GM12878 (cell line): ENCODE measurements at regions not wholly inside any gene's neighbourhood (a gene's known extent, or its start where the extent isn't known, plus 50 kb on each side); places are given as distances from the start of the nearest gene placed in this dataset.

Experiments used
- ATAC-seq: fragments of 200-7000 bp; cut with Tn5 transposase; 3 replicates; pipeline ENCODE4 v1.9.1; 2020; ENCODE audit warnings: mild to moderate bottlenecking, moderate library complexity
- BruUV-seq: library from RNA; stranded (reverse); fragments of 400-500 nt; replicated peaks from 2 replicates; lab custom pipeline; 2021; lab: Mats Ljungman, UMichigan
- CTCF ChIA-PET: fragments of 300-600 bp; sonication (Branson Sonifier 250); formaldehyde crosslinking; extraction: SDS; loops from one replicate; lab custom pipeline; 2021; ENCODE audit warnings: inconsistent platforms; lab: Yijun Ruan, JAX
- POLR2A ChIA-PET: fragments of 350-600 bp; formaldehyde crosslinking; extraction: SDS; loops from one replicate; lab custom pipeline; 2021; ENCODE audit warnings: inconsistent platforms; lab: Charles Lee
- RAD21 ChIA-PET: fragments of 300-600 bp; sonication (Branson Sonifier 250); formaldehyde crosslinking; loops from one replicate; lab custom pipeline; 2023; ENCODE audit warnings: antibody characterized with exemption; ENCODE audit not compliant: unreplicated experiment; lab: Charles Lee
- SMC1A ChIA-PET: fragments of 300-600 bp; sonication (Branson Sonifier 250); formaldehyde crosslinking; loops from one replicate; lab custom pipeline; 2023; ENCODE audit not compliant: unreplicated experiment, uncharacterized antibody; lab: Charles Lee
- DNase-seq: peaks from one replicate; pipeline ENCODE4 v3.0.0-alpha.2; 2011; ENCODE audit warnings: low read depth, low spot score
- FAIRE-seq: peaks from 3 replicates; lab custom pipeline; 2011; peaks lifted over from hg19 to GRCh38; lab: Jason Lieb, UNC
- H2AFZ ChIP-seq: 2 replicates; pipeline ENCODE4 v1.6.0; 2011; ENCODE audit warnings: low read depth, low read length, control low read depth; ENCODE audit not compliant: control insufficient read depth
- H3K27ac ChIP-seq: 2 replicates; pipeline ENCODE4 v1.5.1; 2011; ENCODE audit warnings: control low read depth; ENCODE audit not compliant: control insufficient read depth, insufficient read depth
- H3K27me3 ChIP-seq, 2 experiments: replicated peaks in 1 of 2; 2 replicates each; pipeline versions ENCODE4 v1.6.0 to v1.6.1; 2011; ENCODE audit warnings: low read length in 1 of 2; ENCODE audit not compliant: control insufficient read depth in 2 of 2, insufficient read depth in 2 of 2
- H3K36me3 ChIP-seq, 2 experiments: 2 replicates each; pipeline ENCODE4 v1.5.1; 2011; ENCODE audit warnings: low read length in 1 of 2; ENCODE audit not compliant: control insufficient read depth in 2 of 2, insufficient read depth in 2 of 2
- H3K4me1 ChIP-seq: 2 replicates; pipeline ENCODE4 v1.6.1; 2011; ENCODE audit warnings: mild to moderate bottlenecking, low read length, moderate library complexity, mixed read lengths; ENCODE audit not compliant: control insufficient read depth, insufficient read depth
- H3K4me2 ChIP-seq: 2 replicates; pipeline ENCODE4 v1.6.0; 2011; ENCODE audit warnings: control low read depth; ENCODE audit not compliant: control insufficient read depth, insufficient read depth
- H3K4me3 ChIP-seq: fragments of 200-600 bp; sonication (generic); 2 replicates; pipeline ENCODE4 v1.5.1; 2016
- H3K79me2 ChIP-seq: 2 replicates; pipeline ENCODE4 v1.6.0; 2011; ENCODE audit warnings: low read length; ENCODE audit not compliant: control insufficient read depth, insufficient read depth
- H3K9ac ChIP-seq: 2 replicates; pipeline ENCODE4 v1.8.0; 2011; ENCODE audit warnings: low read length, control low read depth, mixed read lengths; ENCODE audit not compliant: control insufficient read depth, insufficient read depth
- H3K9me3 ChIP-seq: replicated peaks from 3 replicates; pipeline ENCODE4 v1.5.1; 2011; ENCODE audit warnings: mild to moderate bottlenecking, low read length; ENCODE audit not compliant: control insufficient read depth, insufficient read depth
- H4K20me1 ChIP-seq: 2 replicates; pipeline ENCODE4 v1.6.0; 2011; ENCODE audit not compliant: control insufficient read depth, insufficient read depth
- CEBPB ChIP-seq, 2 experiments: fragments of 150-350 bp in 1 of 2; IDR thresholded peaks; 2 replicates each; pipeline ENCODE4 v1.6.1; 2012 to 2014; ENCODE audit warnings: low read depth in 2 of 2, low read length in 2 of 2, borderline replicate concordance in 1 of 2, inconsistent platforms in 1 of 2
- CHD1 ChIP-seq: IDR thresholded peaks from 2 replicates; pipeline ENCODE4 v1.6.1; 2012; ENCODE audit warnings: low read depth, low read length, improper control_type of control experiment
- CUX1 ChIP-seq: IDR thresholded peaks from 2 replicates; pipeline ENCODE4 v1.6.1; 2012; ENCODE audit warnings: improper control_type of control experiment, low read depth, low read length; ENCODE audit not compliant: insufficient replicate concordance
- ETV6 ChIP-seq, 2 experiments: fragments of 450-650 bp in 1 of 2; IDR thresholded peaks in 1 of 2; conservative IDR thresholded peaks in 1 of 2; 2 replicates each; pipeline ENCODE4 v1.6.1; 2014; ENCODE audit warnings: antibody characterized with exemption in 1 of 2, borderline replicate concordance in 1 of 2, low read depth in 1 of 2, mild to moderate bottlenecking in 1 of 2, moderate library complexity in 1 of 2
- KAT2A ChIP-seq: conservative IDR thresholded peaks from 2 replicates; pipeline ENCODE4 v1.6.1; 2011; ENCODE audit warnings: low read depth, low read length; ENCODE audit not compliant: control insufficient read depth
- MXI1 ChIP-seq: fragments of 150-350 bp; IDR thresholded peaks from 2 replicates; pipeline ENCODE4 v1.6.1; 2011; ENCODE audit warnings: low read depth, mild to moderate bottlenecking, inconsistent platforms, low read length, improper control_type of control experiment
- NR2C2 ChIP-seq: IDR thresholded peaks from 2 replicates; pipeline ENCODE4 v1.6.1; 2011; ENCODE audit warnings: borderline replicate concordance, low read depth; ENCODE audit not compliant: control insufficient read depth, insufficient read length
- RFX5 ChIP-seq: IDR thresholded peaks from 2 replicates; pipeline ENCODE4 v1.6.1; 2011; ENCODE audit warnings: low read depth, low read length, improper control_type of control experiment
- SMARCA5 ChIP-seq: fragments of 450-650 bp; IDR thresholded peaks from 2 replicates; pipeline ENCODE4 v1.6.1; 2017; ENCODE audit warnings: mild to moderate bottlenecking
- SREBF2 ChIP-seq: IDR thresholded peaks from 2 replicates; pipeline ENCODE4 v1.6.1; 2012; ENCODE audit warnings: mild to moderate bottlenecking, low read length
- TBL1XR1 ChIP-seq: IDR thresholded peaks from 2 replicates; pipeline ENCODE4 v1.6.1; 2012; ENCODE audit warnings: low read depth, low read length, improper control_type of control experiment
- TCF7 ChIP-seq: IDR thresholded peaks from 2 replicates; pipeline ENCODE4 v1.6.1; 2014; ENCODE audit warnings: antibody characterized with exemption, borderline replicate concordance
- ZSCAN29 ChIP-seq: fragments of 450-650 bp; IDR thresholded peaks from 2 replicates; pipeline ENCODE4 v1.6.1; 2017; ENCODE audit warnings: mild to moderate bottlenecking, moderate library complexity
- whole genome bisulfite sequencing: methylation state at CpG from one replicate; pipeline ENCODE4 v1.1.6; 2016; ENCODE audit warnings: low lambda C conversion rate; ENCODE audit not compliant: insufficient replicate concordance, insufficient coverage; ENCODE audit errors: missing lambda C conversion rate; 5-methylcytosine and 5-hydroxymethylcytosine counted together
- in situ Hi-C: fragments of 300-500 bp; cut with MboI; formaldehyde crosslinking; loops from 9 replicates; pipeline ENCODE4 v1.14.3; 2018; ENCODE audit warnings: mixed read lengths
- intact Hi-C: fragments of 100-400 bp; cut with micrococcal nuclease; formaldehyde crosslinking; loops from one replicate; pipeline ENCODE4 v1.14.2; 2022; ENCODE audit not compliant: unreplicated experiment
- TF ChIP-seq, protein P1 (sequence below): fragments of 450-650 bp; IDR thresholded peaks from 2 replicates; pipeline ENCODE4 v1.6.1; 2017; ENCODE audit warnings: mild to moderate bottlenecking, low read depth, inconsistent platforms; ENCODE audit not compliant: poor library complexity, severe bottlenecking
- TF ChIP-seq, protein P2 (sequence below): fragments of 450-650 bp; formaldehyde crosslinking; IDR thresholded peaks from 2 replicates; pipeline ENCODE4 v1.4.0; 2022; ENCODE audit warnings: mild to moderate bottlenecking, moderate library complexity

DNA sequence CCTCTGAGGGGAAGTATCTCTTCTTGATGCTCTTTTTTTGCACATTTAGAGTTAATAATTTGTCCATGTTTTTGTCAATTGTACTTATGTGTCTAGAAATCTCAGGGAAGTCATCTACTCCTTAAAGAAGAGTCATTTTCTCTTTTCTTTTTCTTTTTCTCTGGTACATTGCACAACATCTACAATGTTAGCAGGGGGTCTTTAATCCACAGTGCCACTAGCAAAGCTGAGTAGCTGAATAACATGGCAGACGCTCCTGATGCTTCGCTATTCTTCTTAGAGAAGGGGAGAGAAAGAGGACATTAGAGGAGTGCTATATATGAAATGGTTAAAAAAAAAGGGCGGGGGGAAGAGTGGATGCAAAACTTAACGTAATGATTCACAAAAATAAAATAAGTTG, 399.6 kb upstream of the CWC22 start:
- Histone ChIP-seq H3K4me1 (no peaks in the 10 kb centered on the region), H3K27me3 (no peaks in the 10 kb centered on the region), H3K9ac (no peak overlapping the region), H2AFZ (no peak overlapping the region), H3K27ac (no peak overlapping the region), H3K4me3 (no peak overlapping the region), H3K36me3 (no peaks in the 10 kb centered on the region), H4K20me1 (no peaks in the 10 kb centered on the region), H3K4me2 (no peak overlapping the region), H3K79me2 (no peaks in the 10 kb centered on the region), H3K9me3 (no peaks in the 10 kb centered on the region)
- in situ Hi-C loops (no loop called here), intact Hi-C loops (no loop called here)
- BruUV-seq = no TSS peak
- DNase-seq = no peak
- no peak for ATAC-seq
- RAD21 ChIA-PET = no interaction called here
- FAIRE-seq = no peak
- SMC1A ChIA-PET = no interaction called here
- CTCF ChIA-PET = no interaction called here
- 48% methylated on average over 4 of the region's 4 CpGs for WGBS
- POLR2A ChIA-PET = interaction anchor here (1.5 kb wide), 1 partner anchor 39 kb away, joined by 3 read pairs; no protein-coding TSS in a partner anchor
- no peak for TF ChIP-seq CHD1
- no peak for TF ChIP-seq TBL1XR1
- TF ChIP-seq NR2C2 = no peak
- no peak for TF ChIP-seq RFX5
- no peak for TF ChIP-seq CEBPB (IDR thresholded peaks at IDR 0.05; ENCODE audit: borderline replicate concordance in 1 of 2, low read depth in 2 of 2, low read length in 2 of 2)
- no peak for TF ChIP-seq ETV6 (conservative IDR thresholded peaks at IDR 0.05 in 1 of 2, IDR thresholded peaks at IDR 0.05 in 1 of 2; ENCODE audit: borderline replicate concordance in 1 of 2, low read depth in 1 of 2)
- TF ChIP-seq, protein P1, sequence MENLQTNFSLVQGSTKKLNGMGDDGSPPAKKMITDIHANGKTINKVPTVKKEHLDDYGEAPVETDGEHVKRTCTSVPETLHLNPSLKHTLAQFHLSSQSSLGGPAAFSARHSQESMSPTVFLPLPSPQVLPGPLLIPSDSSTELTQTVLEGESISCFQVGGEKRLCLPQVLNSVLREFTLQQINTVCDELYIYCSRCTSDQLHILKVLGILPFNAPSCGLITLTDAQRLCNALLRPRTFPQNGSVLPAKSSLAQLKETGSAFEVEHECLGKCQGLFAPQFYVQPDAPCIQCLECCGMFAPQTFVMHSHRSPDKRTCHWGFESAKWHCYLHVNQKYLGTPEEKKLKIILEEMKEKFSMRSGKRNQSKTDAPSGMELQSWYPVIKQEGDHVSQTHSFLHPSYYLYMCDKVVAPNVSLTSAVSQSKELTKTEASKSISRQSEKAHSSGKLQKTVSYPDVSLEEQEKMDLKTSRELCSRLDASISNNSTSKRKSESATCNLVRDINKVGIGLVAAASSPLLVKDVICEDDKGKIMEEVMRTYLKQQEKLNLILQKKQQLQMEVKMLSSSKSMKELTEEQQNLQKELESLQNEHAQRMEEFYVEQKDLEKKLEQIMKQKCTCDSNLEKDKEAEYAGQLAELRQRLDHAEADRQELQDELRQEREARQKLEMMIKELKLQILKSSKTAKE = no peak
- no peak for TF ChIP-seq KAT2A
- TF ChIP-seq SMARCA5 = no peak
- no peak for TF ChIP-seq TCF7
- no peak for TF ChIP-seq SREBF2
- TF ChIP-seq, protein P2, sequence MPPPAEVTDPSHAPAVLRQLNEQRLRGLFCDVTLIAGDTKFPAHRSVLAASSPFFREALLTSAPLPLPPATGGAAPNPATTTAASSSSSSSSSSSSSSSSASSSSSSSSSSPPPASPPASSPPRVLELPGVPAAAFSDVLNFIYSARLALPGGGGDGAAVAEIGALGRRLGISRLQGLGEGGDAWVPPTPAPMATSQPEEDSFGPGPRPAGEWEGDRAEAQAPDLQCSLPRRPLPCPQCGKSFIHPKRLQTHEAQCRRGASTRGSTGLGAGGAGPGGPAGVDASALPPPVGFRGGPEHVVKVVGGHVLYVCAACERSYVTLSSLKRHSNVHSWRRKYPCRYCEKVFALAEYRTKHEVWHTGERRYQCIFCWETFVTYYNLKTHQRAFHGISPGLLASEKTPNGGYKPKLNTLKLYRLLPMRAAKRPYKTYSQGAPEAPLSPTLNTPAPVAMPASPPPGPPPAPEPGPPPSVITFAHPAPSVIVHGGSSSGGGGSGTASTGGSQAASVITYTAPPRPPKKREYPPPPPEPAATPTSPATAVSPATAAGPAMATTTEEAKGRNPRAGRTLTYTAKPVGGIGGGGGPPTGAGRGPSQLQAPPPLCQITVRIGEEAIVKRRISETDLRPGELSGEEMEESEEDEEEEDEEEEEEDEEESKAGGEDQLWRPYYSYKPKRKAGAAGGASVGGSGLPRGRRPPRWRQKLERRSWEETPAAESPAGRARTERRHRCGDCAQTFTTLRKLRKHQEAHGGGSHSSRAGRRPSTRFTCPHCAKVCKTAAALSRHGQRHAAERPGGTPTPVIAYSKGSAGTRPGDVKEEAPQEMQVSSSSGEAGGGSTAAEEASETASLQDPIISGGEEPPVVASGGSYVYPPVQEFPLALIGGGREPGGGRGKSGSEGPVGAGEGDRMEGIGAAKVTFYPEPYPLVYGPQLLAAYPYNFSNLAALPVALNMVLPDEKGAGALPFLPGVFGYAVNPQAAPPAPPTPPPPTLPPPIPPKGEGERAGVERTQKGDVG (CRISPR knock-in tag) = no peak
- no peak for TF ChIP-seq ZSCAN29
- TF ChIP-seq MXI1 = no peak
- TF ChIP-seq CUX1 = no peak
